OCI-LY7 (cell line): ENCODE measurements at regions not wholly inside any gene's neighbourhood (a gene's known extent, or its start where the extent isn't known, plus 50 kb on each side); places are given as distances from the start of the nearest gene placed in this dataset.

Experiments used
- EZH2phosphoT487 ChIP-seq: fragments of 200-600 bp; sonication (generic); IDR thresholded peaks from 2 replicates; pipeline ENCODE4 v1.6.1; 2018; ENCODE audit warnings: low read depth, borderline replicate concordance, mild to moderate bottlenecking, mixed run types, antibody characterized with exemption, low read length, moderate library complexity, mixed read lengths
- TF ChIP-seq, protein P1 (sequence below): fragments of 200-600 bp; sonication (generic); conservative IDR thresholded peaks from 2 replicates; pipeline ENCODE4 v1.5.1; 2014; ENCODE audit warnings: mild to moderate bottlenecking, antibody characterized with exemption, low read length, moderate library complexity, mixed read lengths

DNA sequence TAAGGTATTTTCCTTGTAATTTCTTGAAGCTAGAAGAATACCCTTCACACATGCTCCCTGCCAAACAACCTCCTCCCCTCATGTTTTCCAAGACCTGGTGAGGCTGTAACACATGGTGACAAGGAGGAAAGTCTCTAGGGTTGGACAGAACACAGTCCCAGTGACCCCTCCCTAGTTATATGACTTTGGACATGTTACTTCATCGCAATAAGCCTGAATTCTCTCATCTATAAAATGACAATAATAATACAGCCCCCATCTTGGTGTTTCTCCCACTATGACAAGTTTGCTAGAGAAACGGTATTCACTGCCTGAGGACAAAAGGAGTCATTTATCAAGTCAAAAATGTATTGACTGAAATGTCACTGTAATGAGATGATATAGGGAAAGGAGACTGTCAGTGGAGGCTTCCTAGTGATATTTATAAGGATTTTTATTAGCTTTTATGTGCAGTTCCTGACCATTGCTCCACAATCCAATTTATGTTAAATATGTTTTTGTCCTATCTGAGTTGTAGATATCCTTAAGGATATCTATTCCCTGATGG lies 464.4 kb downstream of the SUCLG1 start:
- no peak for TF ChIP-seq EZH2phosphoT487
- TF ChIP-seq, protein P1, sequence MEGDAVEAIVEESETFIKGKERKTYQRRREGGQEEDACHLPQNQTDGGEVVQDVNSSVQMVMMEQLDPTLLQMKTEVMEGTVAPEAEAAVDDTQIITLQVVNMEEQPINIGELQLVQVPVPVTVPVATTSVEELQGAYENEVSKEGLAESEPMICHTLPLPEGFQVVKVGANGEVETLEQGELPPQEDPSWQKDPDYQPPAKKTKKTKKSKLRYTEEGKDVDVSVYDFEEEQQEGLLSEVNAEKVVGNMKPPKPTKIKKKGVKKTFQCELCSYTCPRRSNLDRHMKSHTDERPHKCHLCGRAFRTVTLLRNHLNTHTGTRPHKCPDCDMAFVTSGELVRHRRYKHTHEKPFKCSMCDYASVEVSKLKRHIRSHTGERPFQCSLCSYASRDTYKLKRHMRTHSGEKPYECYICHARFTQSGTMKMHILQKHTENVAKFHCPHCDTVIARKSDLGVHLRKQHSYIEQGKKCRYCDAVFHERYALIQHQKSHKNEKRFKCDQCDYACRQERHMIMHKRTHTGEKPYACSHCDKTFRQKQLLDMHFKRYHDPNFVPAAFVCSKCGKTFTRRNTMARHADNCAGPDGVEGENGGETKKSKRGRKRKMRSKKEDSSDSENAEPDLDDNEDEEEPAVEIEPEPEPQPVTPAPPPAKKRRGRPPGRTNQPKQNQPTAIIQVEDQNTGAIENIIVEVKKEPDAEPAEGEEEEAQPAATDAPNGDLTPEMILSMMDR: no peak
